Glomerular endothelial cell (primary cell): ENCODE measurements at regions not wholly inside any gene's neighbourhood (a gene's known extent, or its start where the extent isn't known, plus 50 kb on each side); places are given as distances from the start of the nearest gene placed in this dataset.
A peak's percentile ranks its signal among the peaks of the same experiment; 100 is the strongest.

Experiments used
- DNase-seq: peaks from one replicate; pipeline ENCODE4 v3.0.0-alpha.2; 2011; ENCODE audit warnings: low read depth, low spot score; ENCODE audit errors: extremely low read depth

GRCh38 chr15:98513428-98513986 is 134.8 kb upstream of the IGF1R start:
- DNase-seq = no peak

- DNase-seq = no peak
These were observed 134.2 kb upstream of the IGF1R start for GRCh38 chr15:98514034-98514622.

GRCh38 chr15:98518823-98519561 is 129.3 kb upstream of the IGF1R start:
- DNase-seq = peak; percentile 47

- no peak for DNase-seq
These were observed 128.4 kb upstream of the IGF1R start for GRCh38 chr15:98519767-98520550.

GRCh38 chr15:98522127-98522526 is 126.2 kb upstream of the IGF1R start:
- DNase-seq = no peak

- DNase-seq = no peak
These were observed 124.3 kb upstream of the IGF1R start for GRCh38 chr15:98523912-98524662.

- DNase-seq = no peak
These were observed 123.3 kb upstream of the IGF1R start for GRCh38 chr15:98524838-98525660.

GRCh38 chr15:98525661-98526001 is 122.7 kb upstream of the IGF1R start:
- DNase-seq = no peak

GRCh38 chr15:98526094-98526493 is 122.2 kb upstream of the IGF1R start:
- DNase-seq = no peak

GRCh38 chr15:98528046-98528725 is 120.2 kb upstream of the IGF1R start:
- DNase-seq = no peak

GRCh38 chr15:98529205-98530145 is 118.9 kb upstream of the IGF1R start:
- no peak for DNase-seq

GRCh38 chr15:98530570-98530969 is 117.8 kb upstream of the IGF1R start:
- DNase-seq = no peak

GRCh38 chr15:98532063-98532462 is 116.3 kb upstream of the IGF1R start:
- DNase-seq = no peak

GRCh38 chr15:98536976-98537375 is 111.4 kb upstream of the IGF1R start:
- DNase-seq = no peak

GRCh38 chr15:98537516-98538060 is 110.8 kb upstream of the IGF1R start:
- DNase-seq = no peak

GRCh38 chr15:98541519-98541918 is 106.8 kb upstream of the IGF1R start:
- no peak for DNase-seq

GRCh38 chr15:98543237-98543636 is 105.1 kb upstream of the IGF1R start:
- DNase-seq = no peak

- DNase-seq = no peak
These were observed 102.0 kb upstream of the IGF1R start for GRCh38 chr15:98546329-98546728.
